IPS-NIHi7 (cell line): ENCODE measurements at regions not wholly inside any gene's neighbourhood (a gene's known extent, or its start where the extent isn't known, plus 50 kb on each side); places are given as distances from the start of the nearest gene placed in this dataset.

Experiments
- DNase-seq: peaks from one replicate; pipeline ENCODE4 v3.0.0; 2012; ENCODE audit warnings: mixed read lengths; ENCODE audit errors: extremely low spot score

DNA sequence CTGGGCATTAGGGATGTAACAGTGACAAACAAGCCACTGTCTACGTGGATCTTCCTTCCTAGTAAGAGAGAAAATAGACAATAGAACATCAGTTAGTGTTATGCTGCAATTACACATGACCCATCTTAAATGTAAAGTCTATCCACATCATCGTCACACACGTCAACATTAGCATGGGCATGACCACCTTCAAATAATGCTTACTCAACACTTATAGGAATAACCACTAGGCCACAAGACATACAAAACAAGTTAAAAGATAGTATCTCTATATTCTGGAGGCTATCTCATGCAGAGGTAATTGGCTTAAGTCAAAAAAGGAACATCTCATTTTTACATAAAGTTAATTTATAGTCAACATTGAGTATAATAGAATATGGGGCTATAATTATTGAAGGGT is 156.5 kb downstream of the MOXD1 start:
- DNase-seq: no peak

DNA sequence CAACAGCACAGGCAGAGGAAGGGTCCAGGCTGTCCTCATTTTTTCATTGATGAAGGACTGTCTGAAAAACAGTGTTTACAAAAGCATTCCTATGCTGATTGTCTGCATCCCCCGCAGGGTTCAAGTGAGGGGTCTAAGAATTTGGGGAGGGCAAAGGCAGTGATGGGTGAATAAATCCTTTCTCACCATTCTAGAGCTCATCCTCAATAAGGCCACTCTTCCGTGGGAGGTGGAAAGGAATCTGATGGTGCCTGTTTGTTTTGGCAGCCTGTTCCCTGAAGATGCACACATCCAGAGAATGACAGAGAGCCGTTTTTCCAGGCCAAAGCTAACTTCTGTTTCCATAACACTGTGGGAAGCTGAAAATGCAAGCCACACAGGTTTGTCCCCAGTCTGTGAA is 164.5 kb downstream of the MOXD1 start:
- peak; percentile 42 for DNase-seq

DNA sequence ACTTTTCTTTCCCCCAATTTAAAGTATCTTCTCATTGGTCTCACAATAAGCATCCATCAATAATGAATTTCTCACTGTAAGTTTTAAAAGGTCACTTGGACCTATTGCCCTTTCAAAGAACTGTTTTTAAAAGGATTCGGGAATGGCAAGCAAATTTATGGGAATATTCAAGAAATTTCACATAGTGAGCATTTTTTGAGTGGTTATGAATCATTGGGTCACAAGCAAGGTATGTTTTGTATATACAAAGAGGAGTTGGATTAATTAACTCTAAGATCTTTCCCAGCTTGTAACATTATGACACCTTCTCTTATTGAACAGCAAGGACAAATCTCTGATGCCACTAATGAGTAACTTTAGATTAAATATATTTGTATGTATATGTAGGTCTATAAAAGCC is 165.0 kb downstream of the MOXD1 start:
- no peak for DNase-seq

DNA sequence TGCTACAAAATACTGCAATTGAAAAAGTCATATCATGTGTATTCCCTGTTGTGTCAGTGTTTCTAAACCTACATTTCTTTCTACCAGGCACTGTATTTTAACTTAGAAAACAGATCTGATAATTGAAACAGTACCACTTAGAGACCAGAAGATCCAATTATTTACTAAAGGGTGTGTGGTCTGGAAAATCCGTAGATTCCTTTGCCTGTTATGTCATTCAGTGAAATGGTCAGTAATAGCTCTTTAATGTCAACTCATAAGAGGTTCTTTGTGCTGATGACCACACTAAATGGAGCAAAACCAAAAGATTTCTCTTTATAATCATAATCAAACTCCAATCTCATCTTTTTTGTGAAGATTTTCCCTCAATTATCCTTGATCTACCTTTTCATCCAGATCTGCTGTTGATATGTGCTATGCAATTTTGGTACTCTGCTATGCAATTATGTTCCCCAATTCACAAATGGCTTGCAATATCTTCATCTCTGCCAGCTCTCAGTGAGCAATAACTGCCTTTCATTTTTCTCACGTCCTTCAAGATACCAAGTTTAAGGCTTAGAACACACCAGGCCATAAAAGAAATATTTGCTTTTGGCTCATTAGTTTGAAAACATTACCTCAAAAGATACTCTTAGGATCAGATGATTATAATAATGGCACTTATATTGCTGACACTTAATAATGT is 165.5 kb downstream of the MOXD1 start:
- no peak for DNase-seq

DNA sequence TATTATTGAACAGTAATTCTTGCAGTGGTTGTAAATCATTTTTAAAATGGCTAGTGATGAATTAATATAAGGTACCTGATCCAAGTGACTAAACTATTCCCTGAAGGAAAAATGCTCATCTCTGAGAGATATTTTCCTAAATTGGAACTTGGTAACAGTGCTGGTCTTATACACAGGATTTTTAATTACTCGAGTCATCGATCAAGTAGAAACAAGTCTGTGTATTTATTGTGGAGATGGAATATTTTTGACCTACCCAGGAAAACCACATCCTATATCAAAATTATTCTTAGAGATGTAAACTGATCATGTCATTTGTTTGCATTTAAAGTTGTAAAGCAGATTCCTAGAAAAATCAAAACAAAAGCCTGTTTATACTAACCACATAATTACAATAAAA is 166.9 kb downstream of the MOXD1 start:
- no peak for DNase-seq

GRCh38 chr6:132231121-132231884 is 170.0 kb downstream of the MOXD1 start:
- no peak for DNase-seq

DNA sequence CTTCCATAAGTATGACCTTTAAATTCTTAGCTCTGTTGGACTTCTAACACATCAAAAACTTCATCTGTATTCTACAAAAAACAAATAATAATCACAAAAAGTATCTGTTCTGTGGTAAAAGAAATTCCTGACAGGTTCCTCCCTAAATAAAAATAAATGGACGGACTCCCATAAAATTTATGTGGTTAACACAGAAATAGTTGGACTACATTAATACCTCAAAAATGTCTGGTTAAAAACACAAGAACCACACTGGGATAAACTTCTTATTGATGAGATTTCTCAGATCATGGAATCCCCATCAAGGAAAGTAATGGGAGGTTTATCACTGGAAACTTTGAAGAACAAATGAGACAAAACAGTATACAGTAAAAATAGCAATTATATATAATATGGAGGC is 172.4 kb downstream of the MOXD1 start:
- DNase-seq: no peak

DNA sequence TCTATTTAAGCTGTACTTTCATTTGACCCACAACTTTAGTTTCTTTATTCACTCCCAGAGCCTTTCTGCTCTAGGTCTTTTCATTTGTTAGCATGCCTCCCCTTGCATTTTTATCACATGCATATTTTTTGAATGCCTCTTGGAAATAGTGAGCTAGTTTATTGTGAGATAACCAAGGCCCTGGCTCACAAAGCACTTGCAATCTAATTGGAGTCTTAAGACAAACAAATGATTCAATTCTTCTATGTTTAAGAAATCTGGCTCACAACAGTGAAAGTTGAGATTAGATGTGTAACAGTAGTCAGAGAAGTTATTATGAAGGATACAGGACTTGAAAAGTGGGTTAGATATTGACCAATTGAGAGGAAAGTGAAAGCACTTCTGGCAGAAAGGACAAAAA is 173.4 kb downstream of the MOXD1 start:
- DNase-seq: no peak

- DNase-seq: no peak
Measured at GRCh38 chr6:132224943-132225342, 176.3 kb downstream of the MOXD1 start.

GRCh38 chr6:132220800-132221199 is 180.5 kb downstream of the MOXD1 start:
- no peak for DNase-seq

DNA sequence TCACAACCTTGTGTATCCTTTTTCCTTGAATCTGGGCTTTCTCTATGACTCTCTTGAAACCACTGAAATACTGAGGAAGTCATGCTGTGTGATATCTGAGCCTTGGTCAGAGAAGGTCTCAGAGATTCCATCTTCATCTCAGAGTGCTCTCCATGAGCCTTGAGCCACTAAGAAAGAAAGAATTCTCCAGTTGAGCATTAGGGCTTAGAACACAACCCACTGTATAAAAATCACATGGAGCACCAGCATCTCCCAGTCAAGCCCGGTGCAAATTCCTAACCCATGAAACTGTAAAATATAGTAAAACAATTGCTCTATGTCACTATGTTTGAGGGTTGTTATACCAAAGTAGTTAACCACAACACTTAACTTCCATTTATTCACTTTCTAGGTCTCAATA is 181.4 kb downstream of the MOXD1 start:
- no peak for DNase-seq

- no peak for DNase-seq
Measured at GRCh38 chr6:132218059-132218696, 183.1 kb downstream of the MOXD1 start.

DNA sequence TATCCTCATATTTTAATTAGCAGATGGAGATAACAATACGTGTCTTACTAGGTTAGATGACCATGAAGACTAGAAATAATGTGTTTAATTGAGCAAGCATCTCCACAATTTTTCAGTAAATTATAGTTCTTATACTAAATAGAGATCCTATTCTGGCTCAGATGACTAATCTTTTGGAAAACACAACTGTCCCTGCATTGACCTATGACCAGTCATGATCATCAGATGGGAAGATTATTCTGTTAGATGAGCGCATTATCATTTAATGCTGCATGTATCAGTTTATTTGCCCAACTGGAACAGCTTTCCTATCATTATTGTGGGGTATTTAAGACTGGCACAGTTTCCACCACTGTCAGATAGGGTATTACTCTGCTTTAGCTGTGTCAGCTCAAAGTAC is 185.5 kb downstream of the MOXD1 start:
- no peak for DNase-seq

DNA sequence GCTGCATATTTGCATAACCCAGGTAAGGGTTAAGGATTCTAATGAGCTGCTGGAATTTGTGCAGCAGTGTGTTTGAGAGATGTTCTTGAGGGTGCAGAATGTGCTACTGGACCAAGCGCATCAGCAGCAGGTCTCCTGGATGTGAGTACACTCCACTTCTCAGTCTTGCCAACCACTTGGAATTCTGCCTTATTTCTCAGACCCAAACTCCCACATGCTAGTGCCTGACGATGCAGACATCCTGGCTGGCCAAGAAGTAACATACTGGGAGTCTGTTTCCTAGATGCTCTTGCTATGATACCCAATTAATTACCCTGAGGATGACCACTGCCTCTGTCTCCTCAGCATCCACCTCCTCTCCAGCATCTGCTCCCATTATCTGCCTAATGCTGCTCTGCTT is 186.6 kb downstream of the MOXD1 start:
- no peak for DNase-seq

DNA sequence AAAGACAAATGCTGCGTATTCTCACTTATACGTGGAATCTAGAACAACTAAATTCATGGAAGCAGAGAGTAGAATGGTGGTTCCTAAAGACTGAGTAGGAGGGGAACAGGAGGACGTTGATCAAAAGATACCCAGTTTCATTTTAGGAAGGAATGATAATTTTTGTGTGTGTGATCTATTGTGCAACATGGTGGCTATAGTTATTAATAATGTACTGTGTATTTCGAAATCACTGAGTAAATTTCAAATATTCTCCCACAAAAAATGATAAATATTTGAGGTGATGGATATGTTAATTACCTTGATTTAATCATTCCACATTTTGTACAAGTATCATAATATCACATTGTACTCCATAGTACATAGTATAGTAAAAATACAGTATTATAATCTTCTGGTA is 187.5 kb downstream of the MOXD1 start:
- DNase-seq: no peak

DNA sequence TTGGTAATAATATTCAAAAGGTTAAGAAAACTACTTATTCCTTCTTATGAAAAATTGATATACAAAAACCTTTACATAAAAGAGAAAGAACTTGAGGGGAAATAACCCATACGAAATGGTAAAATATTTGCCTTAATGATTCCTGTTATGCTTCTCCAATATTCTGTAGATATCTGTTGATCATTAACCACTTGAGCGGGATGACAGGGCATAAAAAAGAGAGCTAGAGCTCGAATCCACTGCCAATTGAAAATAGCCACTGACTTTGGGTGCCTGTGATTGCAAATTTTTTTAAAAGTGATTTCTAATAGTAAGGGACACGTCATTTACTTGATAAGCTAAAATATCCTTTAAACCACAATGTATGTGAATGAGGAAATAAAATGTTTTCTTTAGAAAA is 188.1 kb downstream of the MOXD1 start:
- no peak for DNase-seq

DNA sequence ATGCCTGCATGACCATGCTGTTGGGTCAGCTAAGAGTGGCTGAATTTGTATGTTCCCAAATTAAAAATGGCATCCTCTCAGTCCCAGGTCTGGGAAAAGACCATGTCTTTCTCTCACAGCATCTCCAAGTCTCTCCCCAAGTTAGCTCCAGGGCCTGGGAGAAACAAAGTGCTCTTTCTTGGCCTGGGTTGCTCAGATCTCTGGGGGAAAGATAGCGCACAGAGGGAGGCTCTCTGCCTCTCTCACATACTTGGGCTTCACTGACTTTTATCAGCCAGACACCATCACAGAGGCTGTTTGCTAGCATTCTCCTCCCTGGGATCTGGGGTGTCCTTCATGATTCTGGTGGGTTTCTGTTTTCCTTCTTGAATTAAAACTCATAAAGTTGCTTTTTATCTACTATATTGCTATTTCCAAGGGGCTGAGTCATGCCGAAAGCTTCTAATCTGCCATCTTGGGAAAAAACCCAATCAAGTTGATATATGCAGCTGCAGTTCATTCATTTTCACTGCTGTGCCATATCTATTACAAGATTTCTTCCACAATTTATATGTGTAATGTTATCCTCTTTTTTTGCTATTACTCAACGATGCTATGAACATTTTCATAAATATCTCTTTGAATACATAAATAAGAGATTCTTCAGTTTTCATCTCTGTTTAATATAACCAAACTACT is 190.2 kb downstream of the MOXD1 start:
- DNase-seq: no peak

DNA sequence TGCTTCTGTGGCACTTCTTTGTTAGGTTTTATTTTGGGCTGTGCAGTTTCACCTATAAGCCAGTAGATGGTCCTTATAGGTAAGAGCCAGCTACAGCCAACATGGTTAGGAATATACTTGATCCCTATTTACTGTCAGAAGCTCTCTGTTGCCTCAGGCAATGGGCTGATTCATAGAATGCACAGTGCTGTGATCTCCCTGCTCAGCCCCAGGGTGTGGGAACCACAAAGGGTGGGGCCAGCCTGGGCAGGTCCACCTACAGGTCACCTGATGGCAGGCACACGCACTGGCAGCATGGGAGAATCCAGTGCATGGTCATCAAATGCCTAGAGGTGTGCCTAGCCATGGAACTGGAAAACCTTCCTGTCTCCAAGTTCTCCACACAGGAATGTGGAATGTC is 191.9 kb downstream of the MOXD1 start:
- no peak for DNase-seq

GRCh38 chr6:132207991-132208390 is 193.3 kb downstream of the MOXD1 start:
- DNase-seq: no peak

DNA sequence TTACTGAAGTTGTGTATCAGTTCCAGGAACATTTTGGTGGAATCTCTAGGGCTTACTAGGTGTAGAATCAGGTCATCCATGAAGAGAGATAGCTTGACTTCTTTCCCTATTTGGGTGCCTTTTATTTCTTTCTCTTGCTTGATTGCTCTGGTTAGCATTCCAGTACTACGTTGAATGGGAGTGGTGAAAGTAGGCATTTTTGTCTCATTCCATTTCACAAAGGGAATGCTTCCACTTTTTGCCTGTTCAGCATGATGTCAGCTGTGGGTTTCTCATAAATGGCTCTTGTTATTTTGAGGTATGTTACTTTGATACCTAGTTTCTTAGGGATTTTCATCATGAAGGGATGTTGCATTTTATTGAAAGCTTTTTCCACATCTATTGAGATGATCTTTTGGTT is 195.3 kb downstream of the MOXD1 start:
- no peak for DNase-seq

- no peak for DNase-seq
Measured at GRCh38 chr6:132204591-132204990, 196.7 kb downstream of the MOXD1 start.

GRCh38 chr6:132202574-132202973 is 198.7 kb downstream of the MOXD1 start:
- no peak for DNase-seq

- no peak for DNase-seq
Measured at GRCh38 chr6:132199343-132199742, 201.9 kb downstream of the MOXD1 start.
